ENCODE measurements at regions not wholly inside any gene's neighbourhood (a gene's known extent, or its start where the extent isn't known, plus 50 kb on each side); places are given as distances from the start of the nearest gene placed in this dataset.
"Not testable (repeated sequence)": the region's sequence is repeated elsewhere in the genome, so short reads cannot be mapped to it uniquely, and the experiment has no call there.

DNA sequence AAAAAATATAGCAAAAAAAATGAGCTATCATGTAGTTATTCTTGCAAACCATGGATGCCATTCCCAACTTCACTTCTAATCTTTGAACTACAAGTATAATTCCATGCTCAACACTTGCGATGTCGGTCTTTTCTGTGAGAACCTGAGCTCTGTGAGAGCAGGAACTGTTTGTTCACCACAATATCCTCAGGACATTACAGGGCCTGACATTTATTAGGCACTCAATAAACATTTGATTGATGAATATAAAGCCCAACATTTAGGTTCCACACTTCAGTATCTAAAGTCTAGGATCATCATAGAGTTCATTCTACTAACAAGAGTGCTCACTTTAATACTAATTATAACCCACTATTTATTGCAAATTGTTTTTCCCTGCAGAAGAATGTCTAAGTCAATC, 211.6 kb upstream of the FAM241A start:
- no peak for DNase-seq

- no peak for DNase-seq
These were observed 210.9 kb upstream of the FAM241A start for GRCh38 chr4:111934314-111934713.

DNA sequence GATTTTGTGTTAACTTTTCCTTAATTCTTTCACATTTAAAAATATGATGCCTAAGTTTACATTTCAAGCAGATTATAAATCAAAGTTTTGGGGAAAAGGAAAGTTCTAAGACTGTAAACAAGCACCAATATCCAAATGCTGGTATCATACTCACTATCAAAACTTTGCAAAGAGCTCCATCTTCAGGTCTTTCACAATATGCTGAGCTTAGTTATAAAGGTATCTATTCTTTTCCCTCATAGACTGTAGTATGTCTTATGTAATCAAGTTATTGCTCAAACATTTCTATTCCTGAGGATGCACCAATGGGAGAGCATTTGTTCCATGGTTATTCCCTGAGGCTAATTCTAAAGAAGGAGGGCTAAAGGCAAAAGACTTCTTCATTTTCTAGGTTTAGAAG, 207.9 kb upstream of the FAM241A start:
- no peak for DNase-seq

GRCh38 chr4:111941957-111942356, 203.3 kb upstream of the FAM241A start:
- no peak for DNase-seq

- DNase-seq = peak; percentile 36
These were observed 201.5 kb upstream of the FAM241A start for GRCh38 chr4:111943796-111944203.

- no peak for DNase-seq
These were observed 200.2 kb upstream of the FAM241A start for GRCh38 chr4:111945014-111945413.

DNA sequence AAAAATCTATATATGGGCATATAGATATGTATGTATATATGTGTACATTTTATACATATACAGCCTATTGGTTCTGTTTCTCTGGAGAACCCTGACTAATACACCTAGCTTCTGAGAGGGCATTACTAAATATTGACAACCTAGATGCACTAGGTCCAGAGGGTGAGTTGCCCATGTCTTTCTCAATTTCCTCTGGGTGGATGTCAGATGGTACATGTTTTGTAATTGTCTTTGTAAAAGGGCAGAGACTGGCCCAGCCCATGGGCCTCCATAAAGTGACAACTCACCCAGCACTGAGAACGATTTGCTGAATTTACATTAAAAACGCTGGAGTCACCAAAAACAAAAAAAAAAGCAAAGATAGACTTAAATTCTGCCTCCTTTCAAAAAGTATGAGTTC, 198.5 kb upstream of the FAM241A start:
- DNase-seq = no peak

- DNase-seq = no peak
These were observed 192.6 kb upstream of the FAM241A start for GRCh38 chr4:111952688-111953087.

GRCh38 chr4:111954550-111954949, 190.7 kb upstream of the FAM241A start:
- no peak for DNase-seq

GRCh38 chr4:111955001-111955400, 190.3 kb upstream of the FAM241A start:
- no peak for DNase-seq

GRCh38 chr4:111957116-111957515, 188.1 kb upstream of the FAM241A start:
- no peak for DNase-seq

- DNase-seq = no peak
These were observed 187.3 kb upstream of the FAM241A start for GRCh38 chr4:111957997-111958396.

GRCh38 chr4:111959222-111959621, 186.0 kb upstream of the FAM241A start:
- no peak for DNase-seq

DNA sequence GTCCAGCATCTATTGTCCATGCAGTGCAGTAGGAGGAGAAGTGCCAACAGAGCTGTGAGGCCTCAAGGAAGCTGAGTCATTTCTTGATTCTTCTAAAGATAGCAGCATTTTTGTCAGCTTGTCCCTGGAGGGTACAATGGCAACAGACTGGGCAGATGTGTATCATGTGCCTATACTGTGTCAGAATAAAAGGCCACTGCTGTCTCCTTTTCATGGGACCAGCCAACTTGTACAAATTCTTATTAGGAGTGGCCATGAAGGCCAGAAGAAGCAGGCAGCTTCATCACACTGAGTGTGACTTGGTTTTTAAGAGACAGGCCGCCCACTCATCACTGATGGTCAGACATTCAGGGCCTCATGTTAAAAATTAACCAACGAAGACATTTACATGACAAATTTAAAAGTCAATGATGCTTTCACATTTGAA, 185.0 kb upstream of the FAM241A start:
- DNase-seq = no peak

DNA sequence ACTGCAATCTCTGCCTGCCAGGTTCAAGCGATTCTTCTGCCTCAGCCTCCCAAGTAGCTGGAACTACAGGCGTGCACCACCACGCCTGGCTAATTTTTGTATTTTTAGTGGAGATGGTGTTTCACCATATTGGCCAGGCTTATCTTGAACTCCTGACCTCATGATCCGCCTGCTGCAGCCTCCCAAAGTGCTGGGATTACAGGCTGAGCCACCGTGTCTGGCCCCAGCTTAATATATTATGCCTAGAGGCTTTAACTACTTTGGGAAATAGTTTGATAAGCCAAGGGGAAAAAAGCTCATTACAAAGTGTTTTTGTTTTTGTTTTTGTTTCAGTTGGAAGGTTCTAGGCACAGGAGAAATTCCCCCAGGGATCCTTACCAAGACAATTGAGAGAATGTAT, 184.2 kb upstream of the FAM241A start:
- DNase-seq = not testable (repeated sequence)

DNA sequence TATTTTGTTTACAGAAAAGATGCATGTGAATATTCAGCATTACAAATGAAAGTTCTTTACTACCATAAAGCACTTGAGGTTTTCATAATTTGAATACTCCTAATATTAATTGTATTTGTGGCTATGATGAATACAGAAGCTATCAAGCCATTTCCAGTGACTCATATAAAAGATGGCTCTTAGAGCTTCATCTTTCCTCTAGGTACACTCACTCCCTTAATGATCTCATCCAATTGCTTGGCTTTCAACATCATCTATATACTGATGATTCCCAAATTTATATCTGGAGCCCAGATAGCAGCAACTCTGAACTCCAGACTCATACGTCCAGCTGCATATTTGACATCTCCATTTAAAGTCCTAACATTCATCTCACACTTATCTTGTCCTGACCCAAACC, 183.4 kb upstream of the FAM241A start:
- no peak for DNase-seq

- DNase-seq = no peak
These were observed 182.0 kb upstream of the FAM241A start for GRCh38 chr4:111963158-111963700.

DNA sequence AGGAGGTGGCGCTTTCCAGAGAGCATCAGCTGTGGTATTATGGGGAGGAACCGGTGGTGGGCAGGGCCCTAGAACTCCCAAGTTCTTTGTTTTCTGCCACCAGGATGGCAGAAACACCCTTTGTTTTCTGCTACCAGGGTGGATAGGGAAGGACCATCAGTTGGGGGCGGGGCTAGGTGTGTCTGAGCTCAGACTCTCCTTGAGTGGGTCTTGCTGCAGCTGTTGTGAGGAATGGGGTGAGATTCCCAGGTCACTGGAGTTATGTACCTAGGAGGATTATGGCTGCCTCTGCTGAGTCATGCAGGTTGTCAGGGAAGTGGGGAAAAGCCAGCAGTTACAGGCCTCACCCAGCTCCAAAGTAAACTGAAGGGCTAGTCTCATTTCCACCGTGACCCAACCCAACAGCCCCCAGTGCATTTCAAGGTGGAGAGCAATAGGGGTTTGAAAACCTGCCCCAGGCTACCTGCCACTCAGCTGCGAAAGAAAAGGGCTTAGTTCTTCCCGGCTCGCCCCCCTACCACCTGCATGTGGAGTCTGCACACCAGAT, 167.8 kb upstream of the FAM241A start:
- no peak for DNase-seq

GRCh38 chr4:111979921-111980320, 165.3 kb upstream of the FAM241A start:
- DNase-seq = no peak

DNA sequence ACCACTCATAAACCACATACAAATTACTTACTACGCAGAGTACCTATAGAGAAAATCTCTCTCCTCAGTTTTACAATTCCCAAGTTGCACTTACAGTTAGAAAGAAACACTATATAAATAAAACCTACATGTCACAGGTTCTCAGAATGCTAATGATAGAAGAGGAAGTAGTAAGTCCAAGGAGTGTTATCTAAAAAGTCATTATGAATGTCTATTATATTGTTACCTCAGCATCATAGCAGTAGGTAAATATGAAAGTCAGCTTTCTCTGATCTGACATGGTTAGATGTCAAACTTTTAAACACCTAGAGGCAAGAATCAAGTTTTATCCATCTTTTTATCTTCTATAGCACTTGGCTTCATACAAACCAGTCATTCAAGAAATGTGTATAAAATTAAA, 163.2 kb upstream of the FAM241A start:
- DNase-seq = no peak

- no peak for DNase-seq
These were observed 161.0 kb upstream of the FAM241A start for GRCh38 chr4:111984169-111984819.

DNA sequence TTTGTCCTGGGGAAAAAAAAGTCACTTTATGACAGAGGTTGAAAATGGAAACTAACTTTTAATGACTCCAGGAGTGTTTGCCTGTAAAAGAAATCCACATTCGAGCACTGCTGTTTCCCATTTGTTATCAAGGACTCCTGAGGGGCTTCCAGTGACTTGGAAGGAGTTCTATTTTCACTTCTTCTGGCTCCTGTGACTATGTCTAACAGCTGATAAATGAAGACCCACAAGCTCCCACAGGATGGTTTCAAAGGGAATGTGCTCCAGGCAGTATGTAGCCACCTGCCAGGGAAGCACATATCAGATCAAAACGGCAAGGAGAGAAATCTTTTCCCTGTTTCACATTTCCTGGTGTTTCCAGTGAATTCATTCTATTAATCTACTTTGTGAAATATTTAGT, 159.8 kb upstream of the FAM241A start:
- no peak for DNase-seq

DNA sequence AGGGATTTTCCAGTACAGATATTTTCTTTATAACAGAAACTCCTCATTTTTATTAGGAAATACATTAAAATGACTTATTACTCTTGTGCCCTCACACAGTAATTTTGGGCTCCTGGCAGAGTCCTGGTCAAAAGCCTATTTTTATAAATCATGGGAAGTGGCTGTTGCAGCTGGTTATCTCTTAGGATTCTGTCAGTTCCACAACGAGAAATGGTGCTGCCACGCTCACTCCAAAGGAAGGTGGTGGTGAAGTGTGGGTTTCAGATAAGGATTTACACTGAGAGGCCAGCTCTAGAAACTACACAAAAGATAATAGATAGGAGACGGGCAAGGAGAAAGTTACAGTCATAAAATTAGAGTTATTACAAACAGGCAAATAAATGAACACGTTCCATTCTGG, 159.2 kb upstream of the FAM241A start:
- no peak for DNase-seq

DNA sequence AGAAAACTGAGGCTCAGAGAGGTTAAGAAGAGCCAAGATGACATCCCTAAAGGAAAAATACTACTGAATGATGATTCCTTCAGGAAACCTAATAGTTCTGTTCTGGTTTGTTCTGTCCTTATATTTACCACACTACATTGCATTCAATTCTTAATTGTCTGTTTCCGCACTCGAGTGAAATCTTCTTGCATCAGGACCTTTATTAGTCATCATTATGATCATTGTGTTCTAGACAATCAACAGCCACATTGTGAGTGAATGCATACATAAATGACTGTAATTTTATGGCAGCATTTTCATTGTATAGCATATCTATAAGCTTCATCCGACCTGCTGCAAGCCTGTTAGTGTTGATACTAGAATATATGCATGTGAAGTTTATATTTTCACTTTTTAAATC, 156.7 kb upstream of the FAM241A start:
- no peak for DNase-seq

DNA sequence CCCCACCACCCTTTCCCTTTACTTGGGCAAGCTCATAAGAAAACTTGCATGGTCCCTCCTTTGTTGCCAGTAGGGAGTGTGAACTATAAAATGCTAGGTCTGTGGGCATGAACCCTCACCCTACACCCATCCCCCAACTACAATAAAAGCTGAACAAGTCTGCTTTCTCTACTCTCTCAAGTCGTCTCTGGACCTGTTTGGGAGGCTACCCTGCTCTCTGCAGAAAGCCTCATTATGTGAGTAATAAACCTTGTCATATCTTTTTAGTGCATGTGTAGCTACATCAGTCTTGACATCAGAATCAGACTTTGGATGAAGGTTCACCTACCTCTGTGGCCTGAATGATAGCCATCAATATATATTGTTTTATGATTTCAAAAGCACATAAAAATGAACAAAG, 155.4 kb upstream of the FAM241A start:
- no peak for DNase-seq
